ENCODE measurements at regions not wholly inside any gene's neighbourhood (a gene's known extent, or its start where the extent isn't known, plus 50 kb on each side); places are given as distances from the start of the nearest gene placed in this dataset.

- DNase-seq: no peak
Observed at GRCh38 chr13:30151388-30151787, 156.0 kb downstream of the KATNAL1 start.

GRCh38 chr13:30149248-30149647, 158.1 kb downstream of the KATNAL1 start:
- no peak for DNase-seq

GRCh38 chr13:30148786-30149185, 158.6 kb downstream of the KATNAL1 start:
- no peak for DNase-seq

GRCh38 chr13:30148171-30148754, 159.1 kb downstream of the KATNAL1 start:
- DNase-seq: no peak

GRCh38 chr13:30147421-30147820, 159.9 kb downstream of the KATNAL1 start:
- DNase-seq: no peak

GRCh38 chr13:30147015-30147414, 160.3 kb downstream of the KATNAL1 start:
- no peak for DNase-seq

DNA sequence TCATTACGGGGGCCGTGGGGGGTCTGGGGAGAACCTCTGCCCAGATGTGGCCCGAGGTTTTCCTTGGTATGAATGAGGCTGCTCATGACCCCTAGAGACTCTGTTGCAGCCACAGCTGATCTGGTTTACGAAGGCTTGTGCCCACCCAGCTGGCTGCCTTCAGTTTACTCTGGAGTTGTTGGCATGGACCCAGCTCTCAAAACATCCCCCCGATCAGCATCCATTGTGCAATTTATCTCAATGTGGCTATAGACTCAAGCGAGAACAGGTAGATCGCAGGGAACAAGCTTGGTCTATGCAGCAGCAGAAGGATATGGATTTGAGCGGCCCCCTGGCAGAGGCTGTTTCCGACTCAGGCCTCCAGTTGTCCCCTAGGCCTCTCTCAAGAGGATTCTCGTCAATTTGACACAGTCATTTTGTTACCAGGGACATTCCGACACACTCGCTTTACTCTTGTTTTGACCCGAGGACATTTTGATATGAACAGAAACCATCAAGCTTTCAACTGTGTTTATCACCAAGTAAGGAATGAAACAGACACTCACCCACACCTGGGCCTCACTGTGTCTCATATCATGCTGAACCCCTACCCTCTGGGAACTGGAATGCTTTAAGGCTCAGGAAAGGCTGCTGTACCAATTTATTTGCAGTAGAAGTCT, 161.5 kb downstream of the KATNAL1 start:
- DNase-seq: no peak

- DNase-seq: no peak
Observed at GRCh38 chr13:30143666-30144400, 163.5 kb downstream of the KATNAL1 start.

DNA sequence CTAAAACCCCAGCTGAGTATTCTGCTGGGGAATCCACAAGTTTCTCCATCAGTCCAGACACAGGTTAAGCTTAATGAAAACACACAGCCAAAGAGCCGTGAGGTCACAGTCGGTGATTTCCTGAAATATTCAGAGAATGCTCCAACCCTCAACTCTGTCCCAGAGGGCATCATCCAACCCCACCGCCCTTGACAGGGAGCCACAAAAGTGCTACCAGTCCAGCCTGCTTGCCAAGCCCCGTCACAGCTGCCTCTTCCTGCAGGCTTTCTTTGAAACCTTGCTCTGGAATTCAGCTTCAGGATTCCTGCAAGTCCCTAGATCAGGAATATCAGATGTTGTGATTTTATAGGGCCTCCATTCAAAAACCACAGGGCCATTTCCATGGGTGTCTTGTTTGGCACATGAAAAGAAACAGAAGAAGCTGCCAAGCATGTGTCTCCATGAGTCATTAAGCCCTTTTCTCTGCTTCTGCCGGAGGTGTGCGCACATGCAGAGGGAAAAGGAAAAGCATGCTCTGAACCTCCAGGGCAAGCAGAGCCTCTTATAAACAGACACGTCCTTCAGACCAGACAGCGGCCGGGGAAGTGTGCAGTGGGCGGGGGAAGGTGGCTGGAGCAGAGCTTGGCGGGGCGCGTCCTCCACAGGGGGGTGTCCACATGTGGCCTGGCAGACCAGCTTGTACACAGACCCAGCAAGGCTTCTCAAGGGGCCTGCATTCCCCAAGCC, 164.7 kb downstream of the KATNAL1 start:
- DNase-seq: no peak

DNA sequence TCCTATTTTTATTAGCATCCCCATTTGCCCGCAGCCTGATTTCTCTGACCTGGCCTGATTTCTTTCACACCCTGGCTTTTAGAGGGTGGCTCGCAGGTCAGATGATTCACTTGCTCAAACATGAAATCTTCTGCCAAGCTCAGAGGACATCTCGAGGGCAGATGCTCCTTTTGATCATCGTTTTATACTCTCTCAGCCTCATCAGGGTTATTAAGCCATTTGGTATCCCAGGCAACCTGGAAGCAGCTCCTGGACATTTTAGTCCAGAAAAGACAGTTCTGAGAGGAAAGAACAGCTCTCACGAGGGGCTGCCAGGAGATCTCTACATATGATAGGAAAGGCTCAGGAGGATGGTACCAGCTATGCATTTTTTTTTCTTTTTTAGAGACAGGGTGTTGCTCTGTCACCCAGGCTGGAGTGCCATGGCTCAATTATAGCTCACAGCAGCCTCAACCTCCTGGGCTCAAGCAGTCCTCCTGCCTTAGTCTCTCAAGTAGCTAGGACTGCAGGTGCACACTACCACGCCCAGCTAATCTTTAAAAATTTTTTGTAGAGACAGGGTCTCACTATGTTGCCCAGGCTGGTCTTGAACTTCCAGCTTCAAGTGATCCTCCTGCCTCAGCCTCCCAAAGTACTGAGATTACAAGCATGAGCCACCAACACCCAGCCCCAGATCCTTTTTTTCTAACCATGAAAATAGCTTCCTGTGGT, 165.4 kb downstream of the KATNAL1 start:
- DNase-seq: no peak

- DNase-seq: no peak
Observed at GRCh38 chr13:30140973-30141372, 166.4 kb downstream of the KATNAL1 start.

GRCh38 chr13:30138511-30138910, 168.8 kb downstream of the KATNAL1 start:
- no peak for DNase-seq

DNA sequence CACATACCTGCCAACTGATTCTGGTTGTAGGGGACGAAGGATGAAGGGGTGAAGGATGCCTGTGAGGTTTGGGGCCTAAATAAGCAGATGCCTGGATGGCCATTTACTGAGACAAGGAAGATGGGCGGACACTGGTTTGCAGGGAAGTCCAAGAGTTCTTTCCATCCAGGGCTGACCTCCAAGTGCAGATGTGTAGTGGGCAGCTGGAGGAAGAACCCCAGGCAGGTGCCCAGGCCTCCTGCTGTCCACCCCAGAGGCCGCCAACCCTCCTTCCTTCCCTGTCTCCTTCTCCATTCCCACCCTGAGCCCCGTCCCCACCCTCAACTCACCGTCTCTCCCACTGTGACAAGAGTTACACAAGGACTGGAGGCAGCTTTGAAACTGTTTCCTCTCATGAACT, 171.5 kb downstream of the KATNAL1 start:
- no peak for DNase-seq

- no peak for DNase-seq
Observed at GRCh38 chr13:30135351-30135750, 172.0 kb downstream of the KATNAL1 start.

GRCh38 chr13:30134578-30134977, 172.8 kb downstream of the KATNAL1 start:
- no peak for DNase-seq

DNA sequence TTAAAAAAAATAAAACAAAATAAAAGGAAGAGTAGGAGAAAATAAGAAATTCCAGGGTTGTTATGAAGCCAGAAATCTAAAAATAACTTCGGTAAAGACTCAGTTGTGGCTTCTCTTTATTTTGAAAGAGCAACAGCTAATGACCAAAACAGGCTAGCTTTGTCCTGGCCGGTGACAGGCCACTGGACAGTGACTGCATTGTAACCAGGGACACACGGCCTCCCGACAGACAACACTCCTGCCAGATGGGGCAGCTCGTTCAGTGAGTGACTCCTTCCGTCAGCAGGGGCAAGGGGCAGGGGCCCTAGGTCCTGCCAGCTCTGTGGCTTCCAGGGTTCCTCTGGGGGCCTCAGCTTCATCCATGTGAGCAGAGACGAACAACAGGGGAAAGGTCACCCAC, 173.4 kb downstream of the KATNAL1 start:
- DNase-seq: no peak

DNA sequence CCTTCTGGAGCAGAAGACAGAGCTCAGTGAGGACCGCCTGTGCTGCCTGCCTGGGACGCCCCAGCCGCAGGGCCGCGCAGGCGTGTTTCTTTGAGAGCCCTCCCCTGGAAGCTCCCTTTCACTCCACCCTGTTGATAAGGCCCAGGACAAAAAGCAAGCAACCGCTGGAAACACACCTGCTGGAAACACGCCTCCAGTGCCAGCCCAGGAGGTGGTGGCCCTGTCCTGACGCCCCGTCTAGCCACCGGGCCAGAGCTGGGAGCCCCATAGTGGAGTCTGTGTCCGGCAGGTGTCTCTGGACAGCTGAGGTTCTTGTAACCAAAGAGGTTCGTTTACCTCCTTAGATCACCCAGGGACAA, 173.8 kb downstream of the KATNAL1 start:
- no peak for DNase-seq

DNA sequence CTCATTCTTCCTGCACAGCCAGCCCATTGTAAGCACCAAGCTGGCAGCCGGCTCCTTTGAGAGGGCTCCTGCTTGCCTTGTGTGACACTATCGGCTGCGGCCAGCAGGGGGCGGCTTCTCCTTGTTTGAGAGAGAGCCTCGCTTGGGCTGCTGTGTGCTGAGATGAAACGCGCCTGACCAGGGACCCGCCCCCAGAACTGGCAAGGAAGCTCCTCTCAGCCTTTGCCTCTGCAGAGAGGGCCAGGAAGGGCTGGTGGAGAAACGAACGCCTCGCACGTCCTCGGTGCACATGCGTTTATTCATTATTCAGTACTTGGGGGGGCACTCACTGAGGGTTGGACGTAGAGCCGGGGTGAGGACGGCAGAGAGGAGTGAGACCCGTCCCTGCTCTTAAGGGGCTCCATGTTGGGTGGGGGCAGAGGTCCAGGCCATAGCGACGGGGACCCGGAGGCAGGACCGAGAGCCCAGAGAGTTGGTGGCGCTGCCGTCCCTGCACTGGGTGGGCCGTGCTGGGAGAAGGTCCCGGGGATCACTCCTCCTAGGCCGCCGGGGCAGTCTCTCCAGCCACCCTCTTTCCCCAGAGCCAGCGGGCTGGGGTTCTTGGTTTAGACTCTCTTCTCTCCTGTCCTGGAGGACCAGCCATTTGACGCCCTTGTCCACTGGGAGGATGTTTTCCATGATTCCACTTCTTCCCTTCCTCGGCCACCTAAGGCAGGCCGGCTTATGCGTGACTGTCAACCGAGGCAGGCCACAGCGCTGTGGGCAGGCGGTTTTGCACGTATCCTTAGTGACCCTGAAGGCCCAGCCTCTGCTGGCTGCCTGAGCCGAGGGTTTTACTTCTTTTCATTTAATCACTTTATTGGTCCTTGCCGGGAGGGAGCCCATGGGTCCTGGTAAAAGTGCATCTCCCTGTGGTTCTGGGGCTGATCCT, 174.5 kb downstream of the KATNAL1 start:
- peak; percentile 84 for DNase-seq

DNA sequence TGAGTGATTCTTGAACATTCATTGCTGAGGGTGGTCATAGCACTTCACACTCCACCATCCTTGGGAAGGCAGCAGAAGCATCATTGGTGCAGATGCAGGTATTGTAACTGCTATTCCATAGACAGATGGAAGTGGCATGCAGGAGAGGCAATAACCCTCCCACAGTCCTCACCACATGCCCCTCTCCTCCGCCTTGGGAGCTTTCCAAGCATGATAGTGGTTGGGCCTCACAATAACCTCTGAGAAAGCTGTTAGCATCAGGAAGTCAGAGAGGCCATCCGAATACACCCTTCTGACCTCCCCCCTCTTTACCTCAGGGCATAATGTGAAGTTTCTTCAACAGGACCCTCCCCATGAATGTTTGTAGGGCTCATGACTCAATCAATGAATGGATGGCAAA, 177.9 kb downstream of the KATNAL1 start:
- DNase-seq: no peak

DNA sequence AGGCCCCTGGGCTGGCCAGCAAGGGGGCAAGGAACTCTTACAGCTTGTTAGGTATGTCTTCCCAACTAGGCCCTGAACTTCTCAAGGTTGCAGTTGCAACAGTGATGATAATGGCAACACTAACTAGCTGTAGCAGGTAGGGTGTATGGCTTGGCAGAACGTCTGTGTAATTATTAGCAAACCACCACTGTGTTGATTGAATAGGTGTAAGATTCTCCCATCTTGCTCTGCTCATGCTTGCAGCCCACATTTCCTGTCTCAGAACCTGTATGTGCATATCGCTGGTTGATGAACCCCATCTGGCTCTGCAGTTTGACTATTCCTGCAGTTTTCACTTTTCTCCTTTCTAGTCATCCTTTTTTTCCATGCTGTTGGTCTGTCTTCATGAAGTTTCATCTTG, 178.8 kb downstream of the KATNAL1 start:
- no peak for DNase-seq

GRCh38 chr13:30128095-30128494, 179.3 kb downstream of the KATNAL1 start:
- no peak for DNase-seq

- no peak for DNase-seq
Observed at GRCh38 chr13:30126903-30127428, 180.4 kb downstream of the KATNAL1 start.
